Ovary (tissue), 7 donors: ENCODE measurements at regions not wholly inside any gene's neighbourhood (a gene's known extent, or its start where the extent isn't known, plus 50 kb on each side); places are given as distances from the start of the nearest gene placed in this dataset.

Source experiments
- DNase-seq, 5 donors: peaks; one replicate each; pipeline ENCODE4 v3.0.0-alpha.2; 2019 to 2020
- H3K27ac ChIP-seq, 2 donors: fragments of 200-600 bp; one replicate each; pipeline versions ENCODE4 v1.5.1 to v1.8.0; 2019 to 2022
- H3K27me3 ChIP-seq: fragments of 200-600 bp; one replicate; pipeline ENCODE4 v1.8.0; 2022
- H3K36me3 ChIP-seq: fragments of 200-600 bp; sonication (generic); one replicate; pipeline ENCODE4 v1.5.1; 2019
- H3K4me1 ChIP-seq: one replicate; pipeline ENCODE4 v1.8.1; 2013; ENCODE audit warnings: mild to moderate bottlenecking, moderate library complexity; ENCODE audit not compliant: insufficient read depth
- H3K4me3 ChIP-seq: fragments of 200-600 bp; sonication (generic); one replicate; pipeline ENCODE4 v1.5.1; 2017
- H3K9me3 ChIP-seq, 2 donors: fragments of 200-600 bp in 1 of 2; sonication (generic) in 1 of 2; one replicate each; pipeline versions ENCODE4 v1.5.1 to v1.8.1; 2013 to 2019; ENCODE audit warnings: mild to moderate bottlenecking in 1 of 2, moderate library complexity in 1 of 2
- CTCF ChIP-seq, 3 donors: fragments of 450-650 bp in 2 of 3; fragments of 200-600 bp in 1 of 3; IDR thresholded peaks; one replicate each; pipeline versions ENCODE4 v1.5.1 to v1.8.0; 2016 to 2022; ENCODE audit warnings: antibody characterized with exemption in 3 of 3, mild to moderate bottlenecking in 1 of 3
- EP300 ChIP-seq: sonication (generic); formaldehyde crosslinking; IDR thresholded peaks from one replicate; pipeline ENCODE4 v1.6.1; 2017; ENCODE audit warnings: antibody characterized with exemption
- POLR2A ChIP-seq: fragments of 450-650 bp; IDR thresholded peaks from one replicate; pipeline ENCODE4 v1.6.1; 2017; ENCODE audit warnings: antibody characterized with exemption, mild to moderate bottlenecking, moderate library complexity
- WGBS, 3 donors: extraction: QIAGEN DNeasy Blood & Tissue Kit in 1 of 3; methylation state at CpG; one replicate each; pipeline versions ENCODE4 v1.1.5 to v1.1.7; 2013 to 2017; 5-methylcytosine and 5-hydroxymethylcytosine counted together
- intact Hi-C, 4 donors: fragments of 100-400 bp; cut with DNase I; formaldehyde crosslinking; loops; one replicate each; pipeline versions ENCODE4 v1.11.0 to v1.15.1; 2022 to 2023
- donor health status: DM: no; HTN: no; CAD: no; lungs with moderate emphysema.
- donor health status: DM: no; HTN: no; CAD: no.
- donor health status: Bipolar disorder and iron deficiency.
- donor health status: DM: no; HTN: no; CAD: no.
- donor health status: DM: yes; HTN: yes; CAD: no.

- Histone ChIP-seq H3K27ac (no peak overlapping the region), H3K27me3 (no peaks in the 10 kb centered on the region), H3K4me3 (no peak overlapping the region), H3K4me1 (no peaks in the 10 kb centered on the region), H3K9me3 (no peaks in the 10 kb centered on the region), H3K36me3 (no peaks in the 10 kb centered on the region)
- no peak for TF ChIP-seq POLR2A
- TF ChIP-seq CTCF (IDR thresholded peaks at IDR 0.05) = no peak
- TF ChIP-seq EP300 = no peak
- DNase-seq = no peak
- 91 to 95% (median 92%) methylated on average over 1 of the region's 1 CpG for WGBS, 3 donors
- intact Hi-C loops = no loop called here
These were observed 120.5 kb downstream of the GADD45G start for GRCh38 chr9:89725271-89725670.

GRCh38 chr9:89729954-89730530 is 125.2 kb downstream of the GADD45G start:
- Histone ChIP-seq H3K27ac (no peak overlapping the region), H3K36me3 (no peaks in the 10 kb centered on the region), H3K27me3 (no peaks in the 10 kb centered on the region), H3K4me1 (peaks cover 19% of the 10 kb centered on the region), H3K4me3 (no peak overlapping the region), H3K9me3 (no peaks in the 10 kb centered on the region)
- intact Hi-C loops = loop anchor here in 1 of 4 donors (10.0 kb wide), 1 partner anchor 125 kb away; the partner anchor contains the start of gene GADD45G
- DNase-seq = no peak
- TF ChIP-seq EP300 (no peak), POLR2A (no peak), CTCF (IDR thresholded peaks at IDR 0.05) (no peak)
- 74 to 84% (median 78%) methylated on average over 5 of the region's 5 CpGs for WGBS, 3 donors

GRCh38 chr9:89730715-89731114 is 125.9 kb downstream of the GADD45G start:
- Histone ChIP-seq H3K27me3 (no peaks in the 10 kb centered on the region), H3K4me1 (peaks cover 19% of the 10 kb centered on the region), H3K36me3 (no peaks in the 10 kb centered on the region), H3K4me3 (no peak overlapping the region), H3K9me3 (no peaks in the 10 kb centered on the region), H3K27ac (no peak overlapping the region)
- intact Hi-C loops = loop anchor here in 1 of 4 donors (10.0 kb wide), 1 partner anchor 126 kb away; the partner anchor contains the start of gene GADD45G
- peak in 3 of 5 donors; percentile 38 to 60 (median 40) for DNase-seq
- no peak for TF ChIP-seq EP300
- no peak for TF ChIP-seq CTCF (IDR thresholded peaks at IDR 0.05)
- TF ChIP-seq POLR2A = no peak
- 29 to 63% (median 39%) methylated on average over 17 of the region's 17 CpGs for WGBS, 3 donors

- peaks cover 19% of the 10 kb centered on the region for H3K4me1 ChIP-seq
- DNase-seq = no peak
- no peaks in the 10 kb centered on the region for H3K27me3 ChIP-seq
- H3K4me3 ChIP-seq = no peak overlapping the region
- intact Hi-C loops = loop anchor here in 1 of 4 donors (10.0 kb wide), 1 partner anchor 127 kb away; the partner anchor contains the start of gene GADD45G
- 83 to 86% (median 84%) methylated on average over 9 of the region's 9 CpGs for WGBS, 3 donors
- H3K27ac ChIP-seq = no peak overlapping the region
- no peak for TF ChIP-seq CTCF (IDR thresholded peaks at IDR 0.05)
- no peaks in the 10 kb centered on the region for H3K9me3 ChIP-seq
- H3K36me3 ChIP-seq = no peaks in the 10 kb centered on the region
These were observed 126.7 kb downstream of the GADD45G start for GRCh38 chr9:89731262-89732182.
